HuH-7.5 (cell line): ENCODE measurements at regions not wholly inside any gene's neighbourhood (a gene's known extent, or its start where the extent isn't known, plus 50 kb on each side); places are given as distances from the start of the nearest gene placed in this dataset.

Experiments used
- DNase-seq: peaks from one replicate; pipeline ENCODE4 v3.0.0; 2011; ENCODE audit warnings: low spot score

DNA sequence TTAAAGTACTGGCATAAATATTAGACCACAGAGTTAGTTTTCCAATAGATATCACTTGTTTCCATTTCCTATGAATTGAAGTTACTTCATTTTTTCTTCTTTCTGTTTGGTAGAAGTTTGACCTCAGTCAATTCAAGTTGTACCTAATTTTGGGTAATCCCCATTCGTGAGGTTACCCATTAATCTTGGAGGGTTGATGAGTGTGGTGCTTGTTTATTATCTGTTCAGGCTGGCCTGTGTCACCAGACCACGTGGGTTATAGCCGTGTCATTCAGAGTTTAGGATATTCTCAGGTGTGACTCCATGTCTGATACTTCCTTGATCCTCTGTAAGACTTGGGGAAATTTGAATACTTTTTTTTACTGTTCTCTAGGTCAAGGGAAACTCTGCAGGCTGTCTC, 133.9 kb upstream of the TPK1 start:
- no peak for DNase-seq

DNA sequence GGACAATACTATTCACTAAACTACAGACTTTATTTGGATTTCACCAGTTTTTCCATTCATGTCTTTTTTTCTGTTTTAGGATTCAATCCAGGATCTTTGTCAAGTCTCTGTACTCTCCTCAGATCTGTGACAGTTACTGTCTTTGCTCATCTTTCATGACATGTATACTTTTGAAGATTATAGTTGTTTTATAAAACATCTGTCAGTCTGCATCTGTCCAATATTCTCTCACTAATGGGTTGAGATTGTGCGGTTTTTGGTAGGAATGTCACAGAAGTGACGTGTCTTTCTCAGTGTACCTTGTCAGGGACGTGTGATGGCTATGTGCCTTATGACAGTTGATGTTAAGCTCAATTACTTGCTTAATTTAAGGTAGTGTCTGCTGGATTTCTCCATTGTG, 124.9 kb upstream of the TPK1 start:
- DNase-seq, result no peak

- DNase-seq, result no peak
Measured at GRCh38 chr7:144957998-144958397, 122.1 kb upstream of the TPK1 start.

- DNase-seq, result no peak
Measured at GRCh38 chr7:144955422-144955821, 119.6 kb upstream of the TPK1 start.

DNA sequence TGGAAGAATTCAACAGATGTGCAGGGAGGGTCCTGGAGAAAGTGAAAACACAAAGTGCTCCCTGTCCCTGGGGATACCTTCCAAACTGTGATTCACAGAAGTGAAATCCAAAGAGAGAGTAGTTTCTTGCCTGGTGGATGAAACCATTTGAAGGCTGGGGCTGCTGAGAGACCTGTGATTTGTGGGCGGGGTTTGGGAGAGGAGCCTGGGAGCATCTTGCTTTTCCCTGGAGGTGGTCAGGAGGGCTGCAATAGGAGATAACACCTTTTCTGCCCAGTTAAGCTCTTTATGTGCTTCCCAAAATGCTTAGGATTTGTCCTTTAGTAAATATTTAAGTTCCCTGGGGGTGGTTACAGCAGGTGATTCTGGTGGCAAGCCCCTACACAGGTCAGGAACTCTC, 105.3 kb upstream of the TPK1 start:
- no peak for DNase-seq

GRCh38 chr7:144937199-144937598, 101.3 kb upstream of the TPK1 start:
- DNase-seq, result no peak

DNA sequence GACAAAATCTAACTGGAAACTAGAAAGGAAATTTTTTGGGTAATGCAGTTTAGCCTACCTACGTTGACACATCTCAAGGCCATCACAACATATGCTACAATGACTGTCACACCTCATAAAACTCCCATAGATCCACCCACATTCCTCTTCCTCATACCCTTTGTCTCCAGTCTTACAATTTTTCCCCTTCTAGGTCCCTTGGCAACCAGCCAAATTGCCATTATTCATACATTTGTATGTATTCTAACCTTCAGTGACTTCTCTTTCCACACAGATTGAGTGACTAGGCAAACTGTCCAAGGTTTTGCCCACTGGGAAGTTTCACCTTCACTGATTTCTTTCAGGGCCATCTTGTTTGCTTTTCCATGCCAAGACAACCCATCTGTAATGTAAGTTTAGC, 100.5 kb upstream of the TPK1 start:
- no peak for DNase-seq

- DNase-seq, result no peak
Measured at GRCh38 chr7:144910411-144910810, 74.6 kb upstream of the TPK1 start.

DNA sequence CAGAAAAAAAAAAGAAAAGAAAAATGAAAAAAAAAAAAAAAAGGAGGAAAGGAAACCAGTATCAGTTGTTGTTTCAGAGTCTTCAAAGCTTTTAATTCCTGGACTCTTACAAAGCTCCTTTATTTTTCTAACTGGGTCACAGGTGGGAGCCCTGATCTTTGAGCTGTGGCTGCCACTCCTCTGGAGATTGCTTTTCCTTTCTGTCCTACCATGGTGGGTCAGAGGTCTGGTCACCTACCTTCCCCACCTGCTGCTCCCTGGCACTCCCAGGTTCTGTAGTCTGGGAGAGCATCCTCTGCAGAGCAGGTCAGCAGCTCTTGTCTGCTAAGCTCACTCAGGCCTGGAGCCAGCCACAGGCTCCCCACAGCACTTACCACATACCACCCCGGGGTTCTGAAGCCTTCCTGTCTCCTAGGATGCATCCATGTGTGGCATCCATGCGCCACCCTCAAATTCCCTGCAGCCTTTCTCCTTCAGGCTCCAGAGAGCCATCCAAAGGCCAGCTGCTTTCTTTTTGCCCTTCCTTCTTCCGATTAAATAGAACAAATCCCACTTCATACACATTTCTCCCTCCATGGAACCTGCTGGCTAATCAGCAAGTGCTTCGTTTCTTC, 73.2 kb upstream of the TPK1 start:
- DNase-seq, result no peak

DNA sequence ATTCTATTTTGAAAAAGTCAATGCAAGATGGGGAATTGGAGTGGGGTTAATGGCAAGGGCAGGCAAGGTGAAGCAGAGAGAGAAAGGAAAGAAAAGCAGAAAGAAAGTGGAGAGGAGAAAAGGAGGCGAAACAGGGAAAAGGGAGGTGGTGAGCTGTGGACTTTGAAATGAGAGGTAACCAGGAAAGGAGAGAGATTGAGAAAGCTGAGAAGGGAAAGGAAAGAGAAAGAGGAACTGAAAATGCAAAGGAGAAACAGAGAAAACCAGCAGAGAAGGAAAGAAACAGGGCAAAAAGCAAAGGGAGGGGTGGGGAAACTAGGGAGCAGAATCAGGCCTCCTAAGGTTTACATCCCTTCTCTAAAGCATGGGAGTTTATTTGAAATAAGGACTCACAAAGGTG, 72.5 kb upstream of the TPK1 start:
- DNase-seq, result no peak

GRCh38 chr7:144907577-144907976, 71.7 kb upstream of the TPK1 start:
- no peak for DNase-seq

DNA sequence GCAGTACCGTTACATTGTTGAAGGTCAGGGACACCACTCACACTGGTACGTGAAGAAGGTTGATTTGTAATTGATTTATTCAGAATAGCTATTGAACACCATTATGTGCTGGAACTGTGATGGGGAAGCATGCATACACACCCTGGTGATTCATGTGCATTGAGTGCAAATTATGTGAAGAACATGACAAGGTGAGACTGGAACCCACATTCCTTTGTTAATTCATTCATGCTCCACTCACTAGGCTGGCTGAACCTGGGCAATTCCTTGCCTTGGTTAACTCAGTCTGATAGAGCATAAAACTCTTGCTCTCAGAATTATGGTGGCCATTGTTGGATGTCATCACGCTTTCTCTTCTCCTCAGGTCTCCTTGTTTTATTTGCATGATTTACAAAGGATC, 67.3 kb upstream of the TPK1 start:
- no peak for DNase-seq

GRCh38 chr7:144892761-144893160, 56.9 kb upstream of the TPK1 start:
- DNase-seq, result no peak
